HEK293 (cell line): ENCODE measurements at regions not wholly inside any gene's neighbourhood (a gene's known extent, or its start where the extent isn't known, plus 50 kb on each side); places are given as distances from the start of the nearest gene placed in this dataset.

Source experiments
- CTCF ChIA-PET: fragments of 350-600 bp; formaldehyde crosslinking; extraction: SDS; loops from one replicate; lab custom pipeline; 2021; ENCODE audit warnings: antibody characterized with exemption; lab: Yijun Ruan, JAX
- POLR2A ChIA-PET: fragments of 300-600 bp; formaldehyde crosslinking; extraction: SDS; loops from one replicate; lab custom pipeline; 2020; ENCODE audit warnings: antibody characterized with exemption, inconsistent platforms; lab: Yijun Ruan, JAX
- H3K27ac ChIP-seq: fragments of 200-500 bp; sonication (Bioruptor generic); 2 replicates; pipeline ENCODE4 v1.5.1; 2014; ENCODE audit warnings: low read depth, low read length, control low read depth, inconsistent platforms; ENCODE audit errors: extremely low read depth
- H3K36me3 ChIP-seq, 2 experiments: fragments of 200-500 bp in 1 of 2; sonication (Bioruptor generic) in 1 of 2; 1 replicate in 1 of 2; 2 replicates in 1 of 2; pipeline ENCODE4 v1.5.1; 2014 to 2017; ENCODE audit warnings: inconsistent platforms in 2 of 2, low read length in 2 of 2; ENCODE audit not compliant: control insufficient read depth in 2 of 2, insufficient read depth in 1 of 2
- H3K4me1 ChIP-seq: fragments of 200-500 bp; sonication (Bioruptor generic); 2 replicates; pipeline ENCODE4 v1.5.1; 2014; ENCODE audit warnings: mild to moderate bottlenecking, low read length, inconsistent platforms; ENCODE audit not compliant: control insufficient read depth, insufficient read depth
- H3K4me3 ChIP-seq: 2 replicates; pipeline ENCODE4 v1.5.1; 2011; ENCODE audit warnings: low read depth, mild to moderate bottlenecking, control low read depth, low read length, moderate library complexity
- H3K9me3 ChIP-seq: fragments of 200-500 bp; sonication (Bioruptor generic); 2 replicates; pipeline ENCODE4 v1.5.1; 2014; ENCODE audit warnings: low read depth, low read length, inconsistent platforms; ENCODE audit not compliant: control insufficient read depth, insufficient read depth
- GLIS2 ChIP-seq: fragments of 450-650 bp; formaldehyde crosslinking; IDR thresholded peaks from 2 replicates; pipeline ENCODE4 v1.5.1; 2016; ENCODE audit warnings: missing biosample characterization, missing genetic modification characterization
- PRDM1 ChIP-seq: fragments of 450-650 bp; formaldehyde crosslinking; IDR thresholded peaks from 2 replicates; pipeline ENCODE4; 2016; ENCODE audit warnings: missing biosample characterization, missing genetic modification characterization
- RBAK ChIP-seq: fragments of 450-650 bp; formaldehyde crosslinking; IDR thresholded peaks from 2 replicates; pipeline ENCODE4 v1.5.1; 2016; ENCODE audit warnings: missing biosample characterization, missing genetic modification characterization
- SCRT1 ChIP-seq: fragments of 450-650 bp; formaldehyde crosslinking; IDR thresholded peaks from 2 replicates; pipeline ENCODE4 v1.5.1; 2016; ENCODE audit warnings: missing biosample characterization, missing genetic modification characterization, borderline replicate concordance
- ZBTB1 ChIP-seq: fragments of 450-650 bp; formaldehyde crosslinking; IDR thresholded peaks from 2 replicates; pipeline ENCODE4 v1.5.1; 2016; ENCODE audit warnings: missing biosample characterization, missing genetic modification characterization
- ZBTB7A ChIP-seq: fragments of 450-650 bp; formaldehyde crosslinking; IDR thresholded peaks from 2 replicates; pipeline ENCODE4 v1.5.1; 2016; ENCODE audit warnings: low read depth, missing biosample characterization, missing genetic modification characterization
- ZFHX2 ChIP-seq: fragments of 450-650 bp; formaldehyde crosslinking; conservative IDR thresholded peaks from 2 replicates; pipeline ENCODE4 v1.5.1; 2016; ENCODE audit warnings: missing biosample characterization, missing genetic modification characterization
- ZNF157 ChIP-seq: fragments of 450-650 bp; formaldehyde crosslinking; IDR thresholded peaks from 2 replicates; pipeline ENCODE4 v1.5.1; 2016; ENCODE audit warnings: missing biosample characterization, missing genetic modification characterization
- ZNF16 ChIP-seq: fragments of 450-650 bp; formaldehyde crosslinking; IDR thresholded peaks from 2 replicates; pipeline ENCODE4 v1.5.1; 2016; ENCODE audit warnings: low read depth, missing biosample characterization, missing genetic modification characterization
- ZNF184 ChIP-seq: fragments of 450-650 bp; IDR thresholded peaks from 2 replicates; pipeline ENCODE4 v1.5.1; 2018; ENCODE audit warnings: missing biosample characterization, mild to moderate bottlenecking, missing genetic modification characterization
- ZNF2 ChIP-seq: fragments of 450-650 bp; formaldehyde crosslinking; IDR thresholded peaks from 2 replicates; pipeline ENCODE4 v1.5.1; 2016; ENCODE audit warnings: missing biosample characterization, missing genetic modification characterization
- ZNF221 ChIP-seq: fragments of 450-650 bp; formaldehyde crosslinking; IDR thresholded peaks from 2 replicates; pipeline ENCODE4 v1.5.1; 2017; ENCODE audit warnings: missing biosample characterization, missing genetic modification characterization, borderline replicate concordance
- ZNF239 ChIP-seq: fragments of 450-650 bp; formaldehyde crosslinking; IDR thresholded peaks from 2 replicates; pipeline ENCODE4 v1.5.1; 2016; ENCODE audit warnings: missing biosample characterization, missing genetic modification characterization
- ZNF24 ChIP-seq: fragments of 450-650 bp; formaldehyde crosslinking; IDR thresholded peaks from 2 replicates; pipeline ENCODE4 v1.5.1; 2016; ENCODE audit warnings: missing biosample characterization, missing genetic modification characterization
- ZNF292 ChIP-seq: fragments of 450-650 bp; formaldehyde crosslinking; IDR thresholded peaks from 2 replicates; pipeline ENCODE4 v1.5.1; 2016; ENCODE audit warnings: low read depth, missing biosample characterization, missing genetic modification characterization, borderline replicate concordance
- ZNF404 ChIP-seq: fragments of 450-650 bp; formaldehyde crosslinking; IDR thresholded peaks from 2 replicates; pipeline ENCODE4 v1.5.1; 2017; ENCODE audit warnings: missing biosample characterization, missing genetic modification characterization
- ZNF530 ChIP-seq: fragments of 450-650 bp; formaldehyde crosslinking; IDR thresholded peaks from 2 replicates; pipeline ENCODE4 v1.5.1; 2016; ENCODE audit warnings: low read depth, missing biosample characterization, missing genetic modification characterization
- ZNF677 ChIP-seq: fragments of 450-650 bp; IDR thresholded peaks from 2 replicates; pipeline ENCODE4 v1.5.0; 2018; ENCODE audit warnings: missing biosample characterization, mild to moderate bottlenecking, missing genetic modification characterization, moderate library complexity
- ZNF704 ChIP-seq: fragments of 450-650 bp; formaldehyde crosslinking; IDR thresholded peaks from 2 replicates; pipeline ENCODE4 v1.5.1; 2016; ENCODE audit warnings: missing biosample characterization, missing genetic modification characterization
- ZNF768 ChIP-seq: fragments of 450-650 bp; formaldehyde crosslinking; IDR thresholded peaks from 2 replicates; pipeline ENCODE4 v1.5.1; 2018; ENCODE audit warnings: missing biosample characterization, mild to moderate bottlenecking, missing genetic modification characterization
- ZNF791 ChIP-seq: fragments of 450-650 bp; formaldehyde crosslinking; IDR thresholded peaks from 2 replicates; pipeline ENCODE4 v1.5.1; 2016; ENCODE audit warnings: missing biosample characterization, missing genetic modification characterization
- ZNF830 ChIP-seq: fragments of 450-650 bp; IDR thresholded peaks from 2 replicates; pipeline ENCODE4 v1.5.0; 2018; ENCODE audit warnings: missing biosample characterization, missing genetic modification characterization, low read depth, mild to moderate bottlenecking, moderate library complexity
- ZSCAN16 ChIP-seq: fragments of 450-650 bp; formaldehyde crosslinking; IDR thresholded peaks from 2 replicates; pipeline ENCODE4 v1.5.1; 2016; ENCODE audit warnings: missing biosample characterization, missing genetic modification characterization
- ZXDB ChIP-seq: fragments of 450-650 bp; formaldehyde crosslinking; IDR thresholded peaks from 2 replicates; pipeline ENCODE4 v1.5.1; 2016; ENCODE audit warnings: missing biosample characterization, missing genetic modification characterization
- TF ChIP-seq, protein P1 (sequence below): fragments of 450-650 bp; formaldehyde crosslinking; IDR thresholded peaks from 2 replicates; pipeline ENCODE4 v1.5.1; 2016; ENCODE audit warnings: missing biosample characterization, missing genetic modification characterization, borderline replicate concordance
- TF ChIP-seq, protein P2 (sequence below): fragments of 450-650 bp; formaldehyde crosslinking; IDR thresholded peaks from 2 replicates; pipeline ENCODE4 v1.5.1; 2016; ENCODE audit warnings: missing biosample characterization, missing genetic modification characterization
- TF ChIP-seq, protein P3 (sequence below): sonication (generic); formaldehyde crosslinking; IDR thresholded peaks from 2 replicates; pipeline ENCODE4 v1.8.1; 2022; ENCODE audit warnings: mild to moderate bottlenecking, moderate library complexity, missing genetic modification reagents

DNA sequence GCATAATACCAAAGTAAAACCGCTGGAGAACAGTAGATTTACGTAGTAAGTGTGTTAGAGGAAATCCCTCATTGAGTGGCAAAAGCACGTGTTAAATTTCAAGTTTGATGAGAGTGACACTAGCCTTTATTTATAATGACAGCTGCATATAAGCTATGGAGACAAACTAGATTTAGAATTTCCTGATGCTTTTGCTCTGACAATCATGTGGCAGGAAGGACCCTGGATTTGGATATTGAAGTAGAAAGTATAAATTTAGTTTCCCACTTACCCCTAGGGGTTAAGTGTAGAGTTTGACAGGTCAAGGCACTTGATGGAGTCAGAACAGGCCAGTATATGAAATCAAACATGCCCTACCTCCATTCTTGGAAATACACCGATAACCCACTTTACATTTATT, 983.1 kb downstream of the FLRT2 start (continued):
- TF ChIP-seq, protein P1, sequence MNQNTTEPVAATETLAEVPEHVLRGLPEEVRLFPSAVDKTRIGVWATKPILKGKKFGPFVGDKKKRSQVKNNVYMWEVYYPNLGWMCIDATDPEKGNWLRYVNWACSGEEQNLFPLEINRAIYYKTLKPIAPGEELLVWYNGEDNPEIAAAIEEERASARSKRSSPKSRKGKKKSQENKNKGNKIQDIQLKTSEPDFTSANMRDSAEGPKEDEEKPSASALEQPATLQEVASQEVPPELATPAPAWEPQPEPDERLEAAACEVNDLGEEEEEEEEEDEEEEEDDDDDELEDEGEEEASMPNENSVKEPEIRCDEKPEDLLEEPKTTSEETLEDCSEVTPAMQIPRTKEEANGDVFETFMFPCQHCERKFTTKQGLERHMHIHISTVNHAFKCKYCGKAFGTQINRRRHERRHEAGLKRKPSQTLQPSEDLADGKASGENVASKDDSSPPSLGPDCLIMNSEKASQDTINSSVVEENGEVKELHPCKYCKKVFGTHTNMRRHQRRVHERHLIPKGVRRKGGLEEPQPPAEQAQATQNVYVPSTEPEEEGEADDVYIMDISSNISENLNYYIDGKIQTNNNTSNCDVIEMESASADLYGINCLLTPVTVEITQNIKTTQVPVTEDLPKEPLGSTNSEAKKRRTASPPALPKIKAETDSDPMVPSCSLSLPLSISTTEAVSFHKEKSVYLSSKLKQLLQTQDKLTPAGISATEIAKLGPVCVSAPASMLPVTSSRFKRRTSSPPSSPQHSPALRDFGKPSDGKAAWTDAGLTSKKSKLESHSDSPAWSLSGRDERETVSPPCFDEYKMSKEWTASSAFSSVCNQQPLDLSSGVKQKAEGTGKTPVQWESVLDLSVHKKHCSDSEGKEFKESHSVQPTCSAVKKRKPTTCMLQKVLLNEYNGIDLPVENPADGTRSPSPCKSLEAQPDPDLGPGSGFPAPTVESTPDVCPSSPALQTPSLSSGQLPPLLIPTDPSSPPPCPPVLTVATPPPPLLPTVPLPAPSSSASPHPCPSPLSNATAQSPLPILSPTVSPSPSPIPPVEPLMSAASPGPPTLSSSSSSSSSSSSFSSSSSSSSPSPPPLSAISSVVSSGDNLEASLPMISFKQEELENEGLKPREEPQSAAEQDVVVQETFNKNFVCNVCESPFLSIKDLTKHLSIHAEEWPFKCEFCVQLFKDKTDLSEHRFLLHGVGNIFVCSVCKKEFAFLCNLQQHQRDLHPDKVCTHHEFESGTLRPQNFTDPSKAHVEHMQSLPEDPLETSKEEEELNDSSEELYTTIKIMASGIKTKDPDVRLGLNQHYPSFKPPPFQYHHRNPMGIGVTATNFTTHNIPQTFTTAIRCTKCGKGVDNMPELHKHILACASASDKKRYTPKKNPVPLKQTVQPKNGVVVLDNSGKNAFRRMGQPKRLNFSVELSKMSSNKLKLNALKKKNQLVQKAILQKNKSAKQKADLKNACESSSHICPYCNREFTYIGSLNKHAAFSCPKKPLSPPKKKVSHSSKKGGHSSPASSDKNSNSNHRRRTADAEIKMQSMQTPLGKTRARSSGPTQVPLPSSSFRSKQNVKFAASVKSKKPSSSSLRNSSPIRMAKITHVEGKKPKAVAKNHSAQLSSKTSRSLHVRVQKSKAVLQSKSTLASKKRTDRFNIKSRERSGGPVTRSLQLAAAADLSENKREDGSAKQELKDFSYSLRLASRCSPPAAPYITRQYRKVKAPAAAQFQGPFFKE (tag by site-specific recombination), result no peak
- no peak for TF ChIP-seq ZNF157 (tag by site-specific recombination)
- TF ChIP-seq ZBTB1, result no peak
- TF ChIP-seq ZFHX2 (tag by site-specific recombination), result no peak
- TF ChIP-seq ZNF404 (tag by site-specific recombination), result no peak
- no peak for TF ChIP-seq ZBTB7A (tag by site-specific recombination)
- TF ChIP-seq ZNF768 (tag by site-specific recombination), result no peak
- no peak for TF ChIP-seq ZNF830 (tag by site-specific recombination)
- no peak for TF ChIP-seq ZNF530 (tag by site-specific recombination)
- TF ChIP-seq RBAK (tag by site-specific recombination), result no peak

DNA sequence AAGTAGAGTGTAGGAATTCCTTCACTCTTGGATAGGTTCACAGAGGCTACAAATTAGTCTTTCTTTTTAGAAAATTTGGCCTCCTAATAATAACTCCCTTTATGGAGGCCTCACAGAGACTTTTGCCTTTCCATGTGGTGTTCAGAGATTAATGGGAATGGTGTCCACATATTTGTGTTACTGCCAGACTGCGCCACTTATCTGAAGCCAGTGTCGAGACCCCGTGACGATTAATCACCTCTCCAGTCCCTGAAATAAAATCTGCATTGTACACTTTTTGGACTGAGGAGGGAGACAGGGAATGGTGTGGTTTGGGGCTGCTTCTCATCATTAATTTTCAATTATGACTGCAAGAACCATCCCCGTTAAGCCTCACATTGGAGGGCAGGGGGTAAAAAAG, 980.5 kb downstream of the FLRT2 start:
- ChIA-PET POLR2A (no interaction called here), CTCF (no interaction called here)
- Histone ChIP-seq H3K27ac (no peak overlapping the region), H3K36me3 (no peaks in the 10 kb centered on the region), H3K9me3 (no peaks in the 10 kb centered on the region), H3K4me1 (no peaks in the 10 kb centered on the region), H3K4me3 (no peak overlapping the region)
- TF ChIP-seq GLIS2 (no peak), ZNF16 (tag by site-specific recombination) (no peak), ZNF184 (no peak), ZNF24 (no peak), ZSCAN16 (no peak), SCRT1 (tag by site-specific recombination) (no peak), ZNF292 (tag by site-specific recombination) (no peak), ZNF2 (tag by site-specific recombination) (no peak)
- TF ChIP-seq, protein P2, sequence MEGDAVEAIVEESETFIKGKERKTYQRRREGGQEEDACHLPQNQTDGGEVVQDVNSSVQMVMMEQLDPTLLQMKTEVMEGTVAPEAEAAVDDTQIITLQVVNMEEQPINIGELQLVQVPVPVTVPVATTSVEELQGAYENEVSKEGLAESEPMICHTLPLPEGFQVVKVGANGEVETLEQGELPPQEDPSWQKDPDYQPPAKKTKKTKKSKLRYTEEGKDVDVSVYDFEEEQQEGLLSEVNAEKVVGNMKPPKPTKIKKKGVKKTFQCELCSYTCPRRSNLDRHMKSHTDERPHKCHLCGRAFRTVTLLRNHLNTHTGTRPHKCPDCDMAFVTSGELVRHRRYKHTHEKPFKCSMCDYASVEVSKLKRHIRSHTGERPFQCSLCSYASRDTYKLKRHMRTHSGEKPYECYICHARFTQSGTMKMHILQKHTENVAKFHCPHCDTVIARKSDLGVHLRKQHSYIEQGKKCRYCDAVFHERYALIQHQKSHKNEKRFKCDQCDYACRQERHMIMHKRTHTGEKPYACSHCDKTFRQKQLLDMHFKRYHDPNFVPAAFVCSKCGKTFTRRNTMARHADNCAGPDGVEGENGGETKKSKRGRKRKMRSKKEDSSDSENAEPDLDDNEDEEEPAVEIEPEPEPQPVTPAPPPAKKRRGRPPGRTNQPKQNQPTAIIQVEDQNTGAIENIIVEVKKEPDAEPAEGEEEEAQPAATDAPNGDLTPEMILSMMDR (tag by site-specific recombination), result no peak

- Histone ChIP-seq H3K9me3 (no peaks in the 10 kb centered on the region), H3K4me3 (no peak overlapping the region), H3K27ac (no peak overlapping the region), H3K36me3 (no peaks in the 10 kb centered on the region), H3K4me1 (no peaks in the 10 kb centered on the region)
- CTCF ChIA-PET, result no interaction called here
- no peak for TF ChIP-seq ZNF677 (tag by site-specific recombination)
- TF ChIP-seq ZNF704 (tag by site-specific recombination), result no peak
- no peak for TF ChIP-seq PRDM1 (tag by site-specific recombination)
- TF ChIP-seq ZFHX2 (tag by site-specific recombination), result no peak
- no peak for TF ChIP-seq ZXDB (tag by site-specific recombination)
- no peak for TF ChIP-seq RBAK (tag by site-specific recombination)
- TF ChIP-seq ZNF404 (tag by site-specific recombination), result no peak
- TF ChIP-seq ZNF791 (tag by site-specific recombination), result no peak
- TF ChIP-seq, protein P3, sequence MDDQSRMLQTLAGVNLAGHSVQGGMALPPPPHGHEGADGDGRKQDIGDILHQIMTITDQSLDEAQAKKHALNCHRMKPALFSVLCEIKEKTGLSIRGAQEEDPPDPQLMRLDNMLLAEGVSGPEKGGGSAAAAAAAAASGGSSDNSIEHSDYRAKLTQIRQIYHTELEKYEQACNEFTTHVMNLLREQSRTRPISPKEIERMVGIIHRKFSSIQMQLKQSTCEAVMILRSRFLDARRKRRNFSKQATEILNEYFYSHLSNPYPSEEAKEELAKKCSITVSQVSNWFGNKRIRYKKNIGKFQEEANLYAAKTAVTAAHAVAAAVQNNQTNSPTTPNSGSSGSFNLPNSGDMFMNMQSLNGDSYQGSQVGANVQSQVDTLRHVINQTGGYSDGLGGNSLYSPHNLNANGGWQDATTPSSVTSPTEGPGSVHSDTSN (CRISPR knock-in tag), result no peak
- no peak for TF ChIP-seq ZNF221 (tag by site-specific recombination)
- no peak for TF ChIP-seq ZNF239
- POLR2A ChIA-PET, result no interaction called here
Observed at GRCh38 chr14:86505808-86506207, 975.9 kb downstream of the FLRT2 start.
